H9 (cell line): ENCODE measurements at regions not wholly inside any gene's neighbourhood (a gene's known extent, or its start where the extent isn't known, plus 50 kb on each side); places are given as distances from the start of the nearest gene placed in this dataset.

Source experiments
- DNase-seq: peaks from one replicate; pipeline ENCODE4 v3.0.0-alpha.2; 2017
- H2AFZ ChIP-seq: one replicate; pipeline ENCODE4 v1.6.1; 2013; ENCODE audit warnings: mild to moderate bottlenecking, low read length, control low read depth, moderate library complexity
- H2AK5ac ChIP-seq: 2 replicates; pipeline ENCODE4 v1.6.1; 2013; ENCODE audit warnings: low read length, control low read depth, mixed read lengths; ENCODE audit not compliant: insufficient read length
- H2BK120ac ChIP-seq: one replicate; pipeline ENCODE4 v1.6.1; 2013; ENCODE audit warnings: low read depth, mild to moderate bottlenecking, low read length, control low read depth, inconsistent platforms; ENCODE audit not compliant: poor library complexity, severe bottlenecking
- H2BK12ac ChIP-seq: 2 replicates; pipeline ENCODE4 v1.6.1; 2013; ENCODE audit warnings: low read length, control low read depth, mixed read lengths, low read depth; ENCODE audit not compliant: insufficient read length
- H2BK15ac ChIP-seq: 2 replicates; pipeline ENCODE4 v1.6.1; 2013; ENCODE audit warnings: low read depth, low read length, control low read depth
- H2BK20ac ChIP-seq: one replicate; pipeline ENCODE4 v1.6.1; 2013; ENCODE audit warnings: low read depth, mild to moderate bottlenecking, low read length, control low read depth, inconsistent platforms; ENCODE audit not compliant: poor library complexity, severe bottlenecking
- H2BK5ac ChIP-seq: 2 replicates; pipeline ENCODE4 v1.6.1; 2013; ENCODE audit warnings: low read length, control low read depth, mixed read lengths; ENCODE audit not compliant: insufficient read length
- H3K14ac ChIP-seq: 2 replicates; pipeline ENCODE4 v1.6.1; 2013; ENCODE audit warnings: low read length, control low read depth; ENCODE audit not compliant: insufficient read depth
- H3K18ac ChIP-seq: 2 replicates; pipeline ENCODE4 v1.6.1; 2013; ENCODE audit warnings: low read depth, mild to moderate bottlenecking, mixed read lengths, low read length, control low read depth; ENCODE audit not compliant: insufficient read length
- H3K23ac ChIP-seq: 2 replicates; pipeline ENCODE4 v1.6.1; 2013; ENCODE audit warnings: low read length, control low read depth, mixed read lengths, low read depth; ENCODE audit not compliant: insufficient read length
- H3K23me2 ChIP-seq: 2 replicates; pipeline ENCODE4 v1.6.1; 2013; ENCODE audit warnings: low read depth, mild to moderate bottlenecking, mixed read lengths, low read length, control low read depth; ENCODE audit not compliant: insufficient read length, poor library complexity, severe bottlenecking
- H3K27ac ChIP-seq: 2 replicates; pipeline ENCODE4 v1.5.1; 2013; ENCODE audit warnings: low read length, control low read depth, mixed read lengths, low read depth; ENCODE audit not compliant: insufficient read length
- H3K27me3 ChIP-seq: 2 replicates; pipeline ENCODE4 v1.6.1; 2013; ENCODE audit warnings: low read length, control low read depth, inconsistent platforms; ENCODE audit not compliant: insufficient read depth
- H3K4ac ChIP-seq: 2 replicates; pipeline ENCODE4 v1.6.1; 2013; ENCODE audit warnings: low read depth, mild to moderate bottlenecking, control low read depth, inconsistent platforms, low read length, moderate library complexity
- H3K4me1 ChIP-seq: 2 replicates; pipeline ENCODE4 v1.6.1; 2013; ENCODE audit warnings: low read length, control low read depth, inconsistent platforms; ENCODE audit not compliant: insufficient read depth
- H3K4me2 ChIP-seq: 2 replicates; pipeline ENCODE4 v1.6.1; 2013; ENCODE audit warnings: low read length, control low read depth, mixed read lengths; ENCODE audit not compliant: insufficient read length, insufficient read depth
- H3K56ac ChIP-seq: 2 replicates; pipeline ENCODE4 v1.6.1; 2013; ENCODE audit warnings: low read depth, mild to moderate bottlenecking, mixed read lengths, low read length, control low read depth; ENCODE audit not compliant: insufficient read length
- H3K79me1 ChIP-seq: 2 replicates; pipeline ENCODE4 v1.6.1; 2013; ENCODE audit warnings: low read depth, mild to moderate bottlenecking, moderate library complexity, low read length, control low read depth, inconsistent platforms; ENCODE audit not compliant: insufficient read depth, poor library complexity, severe bottlenecking
- H3K79me2 ChIP-seq: 2 replicates; pipeline ENCODE4 v1.6.1; 2013; ENCODE audit warnings: low read length, control low read depth, inconsistent platforms; ENCODE audit not compliant: insufficient read depth
- H3K9ac ChIP-seq: 2 replicates; pipeline ENCODE4 v1.6.1; 2013; ENCODE audit warnings: low read length, control low read depth, mixed read lengths; ENCODE audit not compliant: insufficient read length; ENCODE audit errors: extremely low read depth
- H3K9me3 ChIP-seq: one replicate; pipeline ENCODE4 v1.6.1; 2013; ENCODE audit warnings: low read depth, low read length, inconsistent platforms; ENCODE audit not compliant: control insufficient read depth
- H3T11ph ChIP-seq: one replicate; pipeline ENCODE4 v1.6.1; 2013; ENCODE audit warnings: mild to moderate bottlenecking, low read length, control low read depth, inconsistent platforms
- H4K20me1 ChIP-seq: one replicate; pipeline ENCODE4 v1.6.1; 2013; ENCODE audit not compliant: control insufficient read depth, insufficient read length, insufficient read depth
- H4K5ac ChIP-seq: 2 replicates; pipeline ENCODE4 v1.6.1; 2013; ENCODE audit warnings: low read depth, mild to moderate bottlenecking, mixed read lengths, low read length, control low read depth; ENCODE audit not compliant: insufficient read length
- H4K8ac ChIP-seq: replicated peaks from 2 replicates; pipeline ENCODE4 v1.6.1; 2013; ENCODE audit warnings: low read length, control low read depth, mixed read lengths, low read depth; ENCODE audit not compliant: insufficient read length
- H4K91ac ChIP-seq: 2 replicates; pipeline ENCODE4 v1.6.1; 2013; ENCODE audit warnings: low read depth, mild to moderate bottlenecking, moderate library complexity, mixed read lengths, low read length, control low read depth; ENCODE audit not compliant: insufficient read length
- H3K27ac Mint-ChIP-seq, 3 experiments: 2 replicates in 2 of 3; 3 replicates in 1 of 3; pipeline ENCODE4 v1.8.0; 2020 to 2021; ENCODE audit warnings: mixed read lengths in 3 of 3, mild to moderate bottlenecking in 1 of 3, moderate library complexity in 1 of 3
- H3K27me3 Mint-ChIP-seq: 2 replicates; pipeline ENCODE4 v1.8.0; 2021; ENCODE audit warnings: low read depth, mild to moderate bottlenecking, moderate library complexity, mixed read lengths
- H3K36me3 Mint-ChIP-seq, 3 experiments: 2 replicates in 2 of 3; 3 replicates in 1 of 3; pipeline ENCODE4 v1.8.0; 2020 to 2021; ENCODE audit warnings: low read depth in 3 of 3, mixed read lengths in 3 of 3; ENCODE audit not compliant: insufficient read depth in 1 of 3
- H3K4me1 Mint-ChIP-seq, 2 experiments: 2 replicates each; pipeline ENCODE4 v1.8.0; 2020; ENCODE audit warnings: mixed read lengths in 2 of 2
- H3K4me3 Mint-ChIP-seq, 2 experiments: 2 replicates in 1 of 2; 3 replicates in 1 of 2; pipeline ENCODE4 v1.8.0; 2020 to 2021; ENCODE audit warnings: mild to moderate bottlenecking in 2 of 2, mixed read lengths in 2 of 2, moderate library complexity in 1 of 2
- H3K9me3 Mint-ChIP-seq, 2 experiments: 2 replicates in 1 of 2; 3 replicates in 1 of 2; pipeline ENCODE4 v1.8.0; 2020; ENCODE audit warnings: mild to moderate bottlenecking in 2 of 2, mixed read lengths in 2 of 2, moderate library complexity in 1 of 2
- WGBS: extraction: QIAGEN DNeasy Blood & Tissue Kit; methylation state at CpG from one replicate; pipeline ENCODE4 v1.1.7; 2013; ENCODE audit warnings: missing lambda C conversion rate, low lambda C conversion rate, mixed read lengths; ENCODE audit not compliant: insufficient read length; ENCODE audit errors: extremely low coverage; 5-methylcytosine and 5-hydroxymethylcytosine counted together
- TF ChIP-seq, protein P1 (sequence below): fragments of 200-600 bp; sonication (generic); conservative IDR thresholded peaks from 3 replicates; pipeline ENCODE4 v1.8.0; 2021; ENCODE audit warnings: antibody characterized with exemption, mild to moderate bottlenecking

DNA sequence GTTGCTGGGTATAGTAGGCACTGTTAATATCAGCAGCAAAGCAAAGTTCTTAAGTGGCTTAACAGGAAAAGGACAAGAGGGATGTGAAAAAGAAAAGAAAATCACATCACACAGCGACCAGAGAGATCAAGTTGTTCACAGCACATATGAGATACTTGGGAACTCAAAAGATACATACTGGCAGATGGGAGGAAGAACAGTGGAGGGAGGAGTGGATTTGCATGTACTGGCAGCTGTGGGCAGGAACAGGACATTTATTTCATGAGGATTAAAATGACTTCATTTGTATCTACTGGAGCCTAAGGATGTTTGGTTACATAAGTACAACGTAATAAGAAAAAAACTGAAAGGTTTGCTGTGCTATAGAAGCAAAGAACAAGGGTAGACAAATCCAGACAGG, 136.5 kb upstream of the IFNG-AS1 start:
- H2BK5ac ChIP-seq = no peak overlapping the region
- no peak overlapping the region for H3T11ph ChIP-seq
- H3K23me2 ChIP-seq = no peaks in the 10 kb centered on the region
- no peak overlapping the region for H3K9ac ChIP-seq
- no peak overlapping the region for H2BK20ac ChIP-seq
- Mint-ChIP-seq H3K9me3 (peaks cover 14 to 19% of the 10 kb centered on the region in 2 experiments), H3K36me3 (peaks cover 4 to 17% (median 8%) of the 10 kb centered on the region in 3 experiments), H3K4me1 (no peaks in the 10 kb centered on the region), H3K27me3 (0 out of 2 replicates have a peak, but pooled peaks cover 2% of the 10 kb centered on the region), H3K4me3 (no peak overlapping the region), H3K27ac (no peak overlapping the region)
- no peak overlapping the region for H3K4me2 ChIP-seq
- H4K5ac ChIP-seq = no peak overlapping the region
- H3K23ac ChIP-seq = no peak overlapping the region
- no peak overlapping the region for H2BK12ac ChIP-seq
- H3K18ac ChIP-seq = no peak overlapping the region
- no peak for DNase-seq
- no peak overlapping the region for H4K91ac ChIP-seq
- H3K79me2 ChIP-seq = no peaks in the 10 kb centered on the region
- no peaks in the 10 kb centered on the region for H4K20me1 ChIP-seq
- no peak overlapping the region for H4K8ac ChIP-seq
- peaks cover 4% of the 10 kb centered on the region for H3K9me3 ChIP-seq
- no peak overlapping the region for H3K56ac ChIP-seq
- H3K27me3 ChIP-seq = no peaks in the 10 kb centered on the region
- H2AFZ ChIP-seq = no peak overlapping the region
- no peak overlapping the region for H2BK120ac ChIP-seq
- no peak overlapping the region for H2AK5ac ChIP-seq
- no peak overlapping the region for H3K27ac ChIP-seq
- no peak overlapping the region for H2BK15ac ChIP-seq
- H3K79me1 ChIP-seq = no peaks in the 10 kb centered on the region
- H3K4ac ChIP-seq = no peak overlapping the region
- TF ChIP-seq, protein P1, sequence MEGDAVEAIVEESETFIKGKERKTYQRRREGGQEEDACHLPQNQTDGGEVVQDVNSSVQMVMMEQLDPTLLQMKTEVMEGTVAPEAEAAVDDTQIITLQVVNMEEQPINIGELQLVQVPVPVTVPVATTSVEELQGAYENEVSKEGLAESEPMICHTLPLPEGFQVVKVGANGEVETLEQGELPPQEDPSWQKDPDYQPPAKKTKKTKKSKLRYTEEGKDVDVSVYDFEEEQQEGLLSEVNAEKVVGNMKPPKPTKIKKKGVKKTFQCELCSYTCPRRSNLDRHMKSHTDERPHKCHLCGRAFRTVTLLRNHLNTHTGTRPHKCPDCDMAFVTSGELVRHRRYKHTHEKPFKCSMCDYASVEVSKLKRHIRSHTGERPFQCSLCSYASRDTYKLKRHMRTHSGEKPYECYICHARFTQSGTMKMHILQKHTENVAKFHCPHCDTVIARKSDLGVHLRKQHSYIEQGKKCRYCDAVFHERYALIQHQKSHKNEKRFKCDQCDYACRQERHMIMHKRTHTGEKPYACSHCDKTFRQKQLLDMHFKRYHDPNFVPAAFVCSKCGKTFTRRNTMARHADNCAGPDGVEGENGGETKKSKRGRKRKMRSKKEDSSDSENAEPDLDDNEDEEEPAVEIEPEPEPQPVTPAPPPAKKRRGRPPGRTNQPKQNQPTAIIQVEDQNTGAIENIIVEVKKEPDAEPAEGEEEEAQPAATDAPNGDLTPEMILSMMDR = no peak
- no peaks in the 10 kb centered on the region for H3K4me1 ChIP-seq
- no peak overlapping the region for H3K14ac ChIP-seq
- no CpG with 5 or more reads among the region's 2 CpGs for whole genome bisulfite sequencing
